SK-N-SH treated with all-trans-retinoic acid at 6 μM for 48 hours (cell line): ENCODE measurements at regions not wholly inside any gene's neighbourhood (a gene's known extent, or its start where the extent isn't known, plus 50 kb on each side); places are given as distances from the start of the nearest gene placed in this dataset.
"Not testable (repeated sequence)": the region's sequence is repeated elsewhere in the genome, so short reads cannot be mapped to it uniquely, and the experiment has no call there.

Source experiments
- GLIS3 ChIP-seq: fragments of 250-450 bp; sonication (Bioruptor Pico); IDR thresholded peaks from 2 replicates; pipeline ENCODE4 v1.5.0; 2020; ENCODE audit warnings: mild to moderate bottlenecking, moderate library complexity
- ISL1 ChIP-seq: fragments of 250-450 bp; sonication (Bioruptor Pico); IDR thresholded peaks from 2 replicates; pipeline ENCODE4 v2.1.2; 2022; ENCODE audit warnings: mild to moderate bottlenecking, moderate library complexity
- OSR1 ChIP-seq: fragments of 250-450 bp; sonication (Bioruptor Pico); IDR thresholded peaks from 2 replicates; pipeline ENCODE4 v1.8.0; 2022; ENCODE audit warnings: moderate library complexity, mild to moderate bottlenecking, inconsistent platforms
- RARB ChIP-seq: fragments of 250-450 bp; sonication (Bioruptor Pico); IDR thresholded peaks from 2 replicates; pipeline ENCODE4 v1.8.0; 2021; ENCODE audit warnings: mild to moderate bottlenecking, moderate library complexity
- SNAI2 ChIP-seq: fragments of 250-450 bp; sonication (Bioruptor Pico); IDR thresholded peaks from 2 replicates; pipeline ENCODE4 v1.5.0; 2020; ENCODE audit warnings: mild to moderate bottlenecking, moderate library complexity
- TCF4 ChIP-seq: fragments of 250-450 bp; sonication (Bioruptor Pico); IDR thresholded peaks from 2 replicates; pipeline ENCODE4 v1.8.0; 2021; ENCODE audit warnings: mild to moderate bottlenecking, moderate library complexity, borderline replicate concordance
- ZFP3 ChIP-seq: fragments of 250-450 bp; sonication (Bioruptor Pico); IDR thresholded peaks from 2 replicates; pipeline ENCODE4 v1.5.0; 2020; ENCODE audit warnings: mild to moderate bottlenecking, moderate library complexity
- TF ChIP-seq, protein P1 (sequence below): fragments of 250-450 bp; sonication (Bioruptor Pico); IDR thresholded peaks from 2 replicates; pipeline ENCODE4 v1.8.0; 2020; ENCODE audit warnings: mild to moderate bottlenecking, moderate library complexity, borderline replicate concordance

DNA sequence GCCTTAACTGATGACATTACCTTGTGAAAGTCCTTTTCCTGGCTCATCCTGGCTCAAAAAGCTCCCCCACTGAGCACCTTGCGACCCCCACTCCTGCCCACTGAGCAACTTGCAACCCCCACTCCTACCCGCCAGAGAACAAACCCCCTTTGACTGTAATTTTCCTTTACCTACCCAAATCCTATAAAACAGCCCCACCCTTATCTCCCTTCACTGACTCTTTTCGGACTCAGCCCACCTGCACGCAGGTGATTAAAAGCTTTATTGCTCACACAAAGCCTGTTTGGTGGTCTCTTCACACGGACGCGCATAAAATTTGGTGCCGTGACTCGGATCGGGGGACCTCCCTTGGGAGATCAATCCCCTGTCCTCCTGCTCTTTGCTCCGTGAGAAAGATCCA lies 124.4 kb upstream of the MAP2 start:
- TF ChIP-seq SNAI2 (CRISPR knock-in tag); GLIS3 (CRISPR knock-in tag); ISL1; ZFP3 (CRISPR knock-in tag); OSR1 (CRISPR knock-in tag); TCF4 (CRISPR knock-in tag); RARB: not testable (repeated sequence)
- TF ChIP-seq, protein P1, sequence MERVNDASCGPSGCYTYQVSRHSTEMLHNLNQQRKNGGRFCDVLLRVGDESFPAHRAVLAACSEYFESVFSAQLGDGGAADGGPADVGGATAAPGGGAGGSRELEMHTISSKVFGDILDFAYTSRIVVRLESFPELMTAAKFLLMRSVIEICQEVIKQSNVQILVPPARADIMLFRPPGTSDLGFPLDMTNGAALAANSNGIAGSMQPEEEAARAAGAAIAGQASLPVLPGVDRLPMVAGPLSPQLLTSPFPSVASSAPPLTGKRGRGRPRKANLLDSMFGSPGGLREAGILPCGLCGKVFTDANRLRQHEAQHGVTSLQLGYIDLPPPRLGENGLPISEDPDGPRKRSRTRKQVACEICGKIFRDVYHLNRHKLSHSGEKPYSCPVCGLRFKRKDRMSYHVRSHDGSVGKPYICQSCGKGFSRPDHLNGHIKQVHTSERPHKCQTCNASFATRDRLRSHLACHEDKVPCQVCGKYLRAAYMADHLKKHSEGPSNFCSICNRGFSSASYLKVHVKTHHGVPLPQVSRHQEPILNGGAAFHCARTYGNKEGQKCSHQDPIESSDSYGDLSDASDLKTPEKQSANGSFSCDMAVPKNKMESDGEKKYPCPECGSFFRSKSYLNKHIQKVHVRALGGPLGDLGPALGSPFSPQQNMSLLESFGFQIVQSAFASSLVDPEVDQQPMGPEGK (CRISPR knock-in tag), result not testable (repeated sequence)
